GM19455 (cell line): ENCODE measurements at regions not wholly inside any gene's neighbourhood (a gene's known extent, or its start where the extent isn't known, plus 50 kb on each side); places are given as distances from the start of the nearest gene placed in this dataset.

ENCODE experiments used
- ATAC-seq: cut with Tn5 transposase; IDR thresholded peaks from one replicate; pipeline ENCODE4 v1.9.1; 2021; ENCODE audit not compliant: unreplicated experiment

- no peak for ATAC-seq
These were observed 82.3 kb upstream of the CCDC112 start for GRCh38 chr5:115378754-115379153.

- ATAC-seq, result no peak
These were observed 81.2 kb upstream of the CCDC112 start for GRCh38 chr5:115377468-115378217.

- no peak for ATAC-seq
These were observed 79.4 kb upstream of the CCDC112 start for GRCh38 chr5:115375893-115376292.

GRCh38 chr5:115374057-115374775, 77.8 kb upstream of the CCDC112 start:
- no peak for ATAC-seq

- ATAC-seq, result no peak
These were observed 75.7 kb upstream of the CCDC112 start for GRCh38 chr5:115372146-115372545.

GRCh38 chr5:115369430-115370144, 73.1 kb upstream of the CCDC112 start:
- ATAC-seq, result no peak

GRCh38 chr5:115366223-115366622, 69.8 kb upstream of the CCDC112 start:
- no peak for ATAC-seq

- no peak for ATAC-seq
These were observed 67.4 kb upstream of the CCDC112 start for GRCh38 chr5:115363879-115364278.

GRCh38 chr5:115360046-115360685, 63.7 kb upstream of the CCDC112 start:
- ATAC-seq, result no peak

- no peak for ATAC-seq
These were observed 59.4 kb upstream of the CCDC112 start for GRCh38 chr5:115355767-115356381.

- ATAC-seq, result no peak
These were observed 58.6 kb upstream of the CCDC112 start for GRCh38 chr5:115355095-115355494.

- ATAC-seq, result no peak
These were observed 57.8 kb upstream of the CCDC112 start for GRCh38 chr5:115354246-115354645.

GRCh38 chr5:115352571-115352970, 56.1 kb upstream of the CCDC112 start:
- ATAC-seq, result no peak

GRCh38 chr5:115351356-115352195, 55.1 kb upstream of the CCDC112 start:
- no peak for ATAC-seq

- no peak for ATAC-seq
These were observed 54.4 kb upstream of the CCDC112 start for GRCh38 chr5:115350894-115351293.

GRCh38 chr5:115349001-115349817, 52.8 kb upstream of the CCDC112 start:
- no peak for ATAC-seq

- no peak for ATAC-seq
These were observed 51.7 kb upstream of the CCDC112 start for GRCh38 chr5:115348175-115348574.
